Heart left ventricle (tissue), 13 donors: ENCODE measurements at regions not wholly inside any gene's neighbourhood (a gene's known extent, or its start where the extent isn't known, plus 50 kb on each side); places are given as distances from the start of the nearest gene placed in this dataset.

Source experiments
- CTCF ChIP-seq, 12 donors: fragments of 200-600 bp; sonication (generic) in 4 of 12; IDR thresholded peaks; one replicate each; pipeline versions ENCODE4 v1.5.0 to v1.8.0; 2018 to 2022; ENCODE audit warnings: antibody characterized with exemption in 12 of 12, mild to moderate bottlenecking in 5 of 12
- POLR2A ChIP-seq, 2 donors: fragments of 450-650 bp; IDR thresholded peaks; one replicate each; pipeline ENCODE4 v1.6.1; 2017; ENCODE audit warnings: antibody characterized with exemption in 2 of 2, mild to moderate bottlenecking in 2 of 2, moderate library complexity in 2 of 2
- donor health status: ischemic (EF 13 %, LVEDD 7.1; RV severe dilation, severe dysfunction).
- donor health status: DM: no; HTN: yes; CAD: no.
- donor health status: DM: no; HTN: no; CAD: no.
- donor health status: ischemic (EF 25% LVEDD 6.9; RV normal size, moderate dysfunction).
- donor health status: ischemic (EF 25% LVEDD 5.7; RV mildly dilated, moderate dysfunction).
- donor health status: ischemic (EF 35%, LVEDD 5.7; RV mildly dilated, moderate dysfunction).
- donor health status: nonischemic (EF 11% LVEDD 7.7; RV severe dilation, severe dysfunction).
- donor health status: DM: yes; HTN: yes; CAD: no.
- donor health status: PGD.
- donor health status: ischemic (EF 29% LVEDD 5.4; RV normal size, mild dysfunction).
- donor health status: nonischemic (EF 23%, LVEDD 6.1; RV moderate dilation, normal function).

DNA sequence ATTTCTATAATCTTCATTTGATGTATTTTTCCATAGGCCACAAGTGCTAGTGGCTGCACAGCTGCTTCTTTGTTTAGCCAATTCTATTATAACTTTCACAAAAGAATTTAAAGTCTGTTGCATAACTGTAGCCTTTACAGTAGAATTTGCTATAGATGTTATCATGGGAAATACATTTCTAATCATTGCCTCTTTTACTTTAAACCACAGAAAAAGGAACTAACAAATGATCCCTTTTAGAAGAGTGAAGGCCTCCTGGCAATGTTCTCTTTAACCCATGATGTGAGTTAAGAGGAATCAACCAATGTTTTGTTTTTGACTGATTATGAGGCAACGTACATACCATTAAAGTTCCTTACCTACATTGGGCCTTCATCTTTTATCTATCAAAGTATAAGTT lies 68.8 kb downstream of the RPL10L start:
- TF ChIP-seq CTCF (IDR thresholded peaks at IDR 0.05) (no peak), POLR2A (IDR thresholded peaks at IDR 0.05) (no peak)
